GM21526 (cell line): ENCODE measurements at regions not wholly inside any gene's neighbourhood (a gene's known extent, or its start where the extent isn't known, plus 50 kb on each side); places are given as distances from the start of the nearest gene placed in this dataset.

Experiments used
- ATAC-seq: cut with Tn5 transposase; IDR thresholded peaks from one replicate; pipeline ENCODE4 v1.9.1; 2021; ENCODE audit warnings: moderate library complexity; ENCODE audit not compliant: unreplicated experiment, low FRiP score

DNA sequence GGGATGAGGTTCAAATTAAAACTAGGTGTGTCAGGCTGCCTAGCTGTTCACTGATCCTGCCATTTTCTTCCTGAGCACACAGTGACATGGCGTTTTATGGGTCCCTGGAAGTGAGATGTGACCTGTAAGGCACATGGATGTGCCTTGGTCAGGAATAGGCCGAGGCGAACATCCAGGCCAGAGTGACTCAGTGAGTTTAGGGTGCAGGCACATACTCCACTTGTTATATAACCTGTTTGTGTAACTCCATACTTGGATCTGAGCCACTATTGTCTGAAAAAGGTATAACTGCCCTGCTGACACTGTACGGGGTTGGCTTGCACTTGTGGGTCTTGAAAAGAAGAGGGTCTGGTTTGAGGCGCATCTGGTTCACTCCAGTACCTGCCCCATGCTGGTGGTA, 150.1 kb upstream of the ADAMTS16 start:
- ATAC-seq = no peak

DNA sequence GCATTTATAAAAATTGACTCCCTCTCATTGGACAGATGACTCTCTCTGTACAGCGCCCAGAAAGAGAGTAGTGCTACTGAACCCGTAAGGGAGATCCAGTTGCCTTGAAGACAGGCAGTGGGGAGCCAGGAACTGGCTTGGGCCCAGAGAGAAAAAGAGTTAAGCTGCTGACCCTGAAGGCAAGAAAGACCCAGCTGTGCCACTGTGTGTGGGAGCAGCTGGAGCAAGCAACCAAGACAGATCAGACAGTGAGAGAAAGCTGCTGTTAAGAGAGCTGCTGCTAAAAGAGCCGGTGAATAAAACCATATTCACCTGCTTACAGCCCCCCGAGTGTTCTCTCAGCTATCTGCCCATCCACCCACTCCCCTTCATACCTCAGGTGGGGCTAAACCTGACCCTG, 149.7 kb upstream of the ADAMTS16 start:
- ATAC-seq = no peak

DNA sequence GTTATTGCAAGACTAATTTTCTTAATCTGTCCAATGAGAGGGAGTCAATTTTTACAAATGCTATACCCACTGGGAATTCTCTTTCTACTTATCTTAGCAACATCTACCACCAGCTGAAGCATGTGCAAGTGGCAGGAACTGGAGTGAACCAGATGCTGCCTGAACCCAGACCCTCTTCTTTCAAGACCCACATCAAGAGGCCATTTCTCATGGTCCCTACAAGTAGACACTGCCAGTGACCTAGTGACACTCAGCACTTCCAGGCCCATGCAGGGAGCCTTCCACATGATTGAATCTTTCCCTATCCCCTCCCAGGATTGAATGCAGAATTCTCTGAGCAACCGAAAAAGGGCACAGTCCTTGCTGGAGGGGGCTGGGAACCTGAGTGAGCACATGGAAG, 148.2 kb upstream of the ADAMTS16 start:
- ATAC-seq = no peak

DNA sequence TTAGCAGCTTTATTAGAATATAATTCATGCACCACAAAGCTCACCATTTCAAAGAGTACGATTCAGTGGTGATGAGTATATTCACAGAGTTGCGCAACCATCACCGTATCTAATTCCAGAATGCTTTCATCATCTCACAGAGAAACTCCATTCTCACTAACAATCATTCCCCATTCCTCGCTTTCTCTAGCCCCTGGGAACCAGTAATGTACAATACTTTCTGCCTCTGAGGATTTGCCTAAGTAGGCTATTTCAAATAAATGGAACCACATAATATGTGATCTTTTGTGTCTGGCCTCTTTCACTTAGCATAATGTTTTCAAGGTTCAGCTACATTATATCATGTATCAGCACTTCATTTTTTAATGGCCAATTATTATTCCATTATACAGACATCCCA, 145.1 kb upstream of the ADAMTS16 start:
- no peak for ATAC-seq

GRCh38 chr5:5005353-5005752, 134.8 kb upstream of the ADAMTS16 start:
- ATAC-seq = no peak

DNA sequence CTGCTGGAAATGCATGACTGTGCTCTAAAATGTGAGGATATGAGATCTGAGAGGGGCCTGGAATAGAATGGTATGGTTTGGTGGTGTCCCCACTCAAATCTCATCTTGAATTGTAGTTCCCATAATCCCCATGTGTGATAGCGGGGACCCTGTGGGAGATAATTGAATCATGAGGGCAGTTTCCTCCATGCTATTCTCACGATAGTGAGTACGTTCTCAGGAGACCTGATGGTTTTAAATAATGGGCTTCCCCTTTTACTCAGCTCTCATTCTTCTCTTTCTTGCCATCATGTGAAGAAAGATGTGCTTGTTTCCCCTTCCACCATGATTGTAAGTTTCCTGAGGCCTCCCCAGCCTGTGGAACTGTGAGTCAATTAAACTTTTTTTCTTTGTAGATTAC, 133.6 kb upstream of the ADAMTS16 start:
- ATAC-seq = no peak

- no peak for ATAC-seq
These were observed 130.9 kb upstream of the ADAMTS16 start for GRCh38 chr5:5009240-5009639.

DNA sequence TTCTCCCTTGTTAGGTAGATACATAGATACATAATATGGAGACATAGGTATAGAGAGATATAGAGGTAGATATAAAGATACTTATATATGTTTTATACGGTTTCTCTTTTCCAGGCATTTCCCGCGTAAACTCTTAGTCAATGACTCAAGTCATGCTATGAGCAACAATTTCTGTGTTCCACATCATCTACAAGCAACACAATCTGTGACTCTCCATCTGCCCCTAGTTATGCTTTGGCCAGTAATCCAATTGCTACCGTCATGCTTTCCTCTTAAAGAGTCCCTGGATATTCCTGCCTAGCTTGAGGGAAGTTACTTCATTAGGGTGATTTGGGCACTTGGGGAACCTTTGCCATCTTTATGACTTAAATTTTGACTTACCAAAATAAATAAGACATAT, 129.0 kb upstream of the ADAMTS16 start:
- no peak for ATAC-seq

DNA sequence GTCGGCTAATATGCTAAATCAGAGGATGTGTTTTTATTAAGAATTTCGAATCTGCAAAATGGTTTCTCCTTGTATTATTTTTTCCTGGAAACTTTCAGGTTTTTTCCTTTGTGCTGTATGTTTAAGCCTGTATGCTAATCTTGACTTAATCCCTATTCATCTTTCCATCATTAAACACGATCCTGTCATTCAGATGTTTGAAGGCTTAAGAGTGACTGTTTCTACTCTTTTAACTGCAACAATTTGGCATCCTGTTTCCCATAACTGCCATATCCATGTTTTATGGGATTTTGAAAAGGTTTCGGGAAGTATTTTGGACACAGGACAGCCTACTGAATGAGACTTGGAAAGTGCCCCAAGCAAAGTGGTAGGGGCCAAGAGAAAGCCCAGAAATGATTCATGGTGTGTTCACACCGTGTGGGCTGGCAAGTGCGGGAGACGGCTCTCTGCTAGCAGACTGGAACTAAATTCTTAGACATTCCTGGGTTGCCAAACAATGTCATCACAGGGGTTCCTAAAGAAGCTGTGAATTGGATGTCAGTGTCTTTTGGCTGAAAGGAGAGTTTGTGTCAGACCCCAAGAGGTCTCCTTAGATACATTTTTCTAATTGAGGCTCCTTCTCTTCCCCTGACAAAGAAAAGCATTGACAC, 125.4 kb upstream of the ADAMTS16 start:
- no peak for ATAC-seq

GRCh38 chr5:5017827-5018577, 122.1 kb upstream of the ADAMTS16 start:
- no peak for ATAC-seq

GRCh38 chr5:5018578-5018970, 121.6 kb upstream of the ADAMTS16 start:
- no peak for ATAC-seq

- ATAC-seq = no peak
These were observed 118.7 kb upstream of the ADAMTS16 start for GRCh38 chr5:5021436-5021835.

- ATAC-seq = no peak
These were observed 114.9 kb upstream of the ADAMTS16 start for GRCh38 chr5:5025098-5025773.

- no peak for ATAC-seq
These were observed 114.2 kb upstream of the ADAMTS16 start for GRCh38 chr5:5025774-5026408.

GRCh38 chr5:5026409-5026785, 113.7 kb upstream of the ADAMTS16 start:
- ATAC-seq = no peak

GRCh38 chr5:5031665-5032064, 108.5 kb upstream of the ADAMTS16 start:
- ATAC-seq = no peak

GRCh38 chr5:5037674-5038073, 102.5 kb upstream of the ADAMTS16 start:
- no peak for ATAC-seq

DNA sequence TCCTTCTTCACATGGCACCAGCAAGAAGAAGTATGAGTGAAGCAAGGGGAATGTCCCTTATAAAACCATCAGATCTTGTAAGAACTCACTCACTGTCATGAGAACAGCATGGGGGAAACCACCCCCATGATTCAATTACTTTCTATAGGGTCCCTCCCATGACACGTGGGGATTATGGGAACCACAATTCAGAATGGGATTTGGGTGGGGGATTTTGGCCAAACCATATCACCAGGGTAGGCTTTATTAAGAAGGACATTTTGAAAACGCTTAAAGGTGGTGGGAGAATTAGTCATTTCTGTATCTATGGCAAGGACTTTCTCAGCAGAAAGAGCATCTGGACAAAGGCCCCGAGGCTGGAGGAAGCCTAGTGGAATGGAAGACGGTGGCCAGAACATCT, 100.2 kb upstream of the ADAMTS16 start:
- ATAC-seq = no peak

- no peak for ATAC-seq
These were observed 99.4 kb upstream of the ADAMTS16 start for GRCh38 chr5:5040712-5041111.

- no peak for ATAC-seq
These were observed 97.3 kb upstream of the ADAMTS16 start for GRCh38 chr5:5042806-5043205.

DNA sequence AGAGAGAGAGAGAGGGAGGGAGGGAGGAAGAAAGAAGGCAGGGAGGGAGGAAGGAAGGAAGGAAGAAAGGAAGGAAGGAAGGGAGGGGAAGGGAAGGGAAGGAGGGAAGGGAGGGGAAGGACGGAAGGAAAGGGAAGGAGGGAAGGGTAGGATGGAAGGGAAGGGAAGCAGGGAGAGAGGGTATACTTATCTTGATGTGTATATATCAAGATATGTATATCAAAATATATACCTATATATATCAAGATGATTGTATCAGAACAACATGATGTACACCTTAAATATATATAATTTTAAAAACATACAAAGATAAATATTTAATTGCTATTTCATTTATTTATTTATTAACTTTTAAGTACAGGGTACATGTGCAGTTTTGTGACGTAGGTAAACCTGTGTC, 96.8 kb upstream of the ADAMTS16 start:
- no peak for ATAC-seq
